Mesothelial cell of epicardium (in vitro differentiated cells): ENCODE measurements at regions not wholly inside any gene's neighbourhood (a gene's known extent, or its start where the extent isn't known, plus 50 kb on each side); places are given as distances from the start of the nearest gene placed in this dataset.
"Not testable (repeated sequence)": the region's sequence is repeated elsewhere in the genome, so short reads cannot be mapped to it uniquely, and the experiment has no call there.

Experiments used
- DNase-seq, 2 experiments: peaks; one replicate each; pipeline ENCODE4 v3.0.0; 2021; ENCODE audit warnings: low spot score in 2 of 2; ENCODE audit not compliant: unreplicated experiment in 2 of 2
- H3K27ac Mint-ChIP-seq: 2 replicates; pipeline ENCODE4 v1.8.0; 2021; ENCODE audit warnings: mixed read lengths
- H3K27me3 Mint-ChIP-seq: 2 replicates; pipeline ENCODE4 v1.8.0; 2021; ENCODE audit warnings: low read depth, mixed read lengths
- H3K36me3 Mint-ChIP-seq: 2 replicates; pipeline ENCODE4 v1.8.0; 2021; ENCODE audit warnings: mixed read lengths
- H3K4me1 Mint-ChIP-seq: 2 replicates; pipeline ENCODE4 v1.8.0; 2021; ENCODE audit warnings: mixed read lengths
- H3K4me3 Mint-ChIP-seq: 2 replicates; pipeline ENCODE4 v1.8.0; 2021; ENCODE audit warnings: mild to moderate bottlenecking, moderate library complexity, mixed read lengths
- H3K9me3 Mint-ChIP-seq: 2 replicates; pipeline ENCODE4 v1.8.0; 2021; ENCODE audit warnings: mixed read lengths
- TF ChIP-seq, protein P1 (sequence below): fragments of 200-600 bp; sonication (generic); IDR thresholded peaks from one replicate; pipeline ENCODE4 v1.5.0; 2021; ENCODE audit warnings: antibody characterized with exemption; ENCODE audit not compliant: unreplicated experiment

DNA sequence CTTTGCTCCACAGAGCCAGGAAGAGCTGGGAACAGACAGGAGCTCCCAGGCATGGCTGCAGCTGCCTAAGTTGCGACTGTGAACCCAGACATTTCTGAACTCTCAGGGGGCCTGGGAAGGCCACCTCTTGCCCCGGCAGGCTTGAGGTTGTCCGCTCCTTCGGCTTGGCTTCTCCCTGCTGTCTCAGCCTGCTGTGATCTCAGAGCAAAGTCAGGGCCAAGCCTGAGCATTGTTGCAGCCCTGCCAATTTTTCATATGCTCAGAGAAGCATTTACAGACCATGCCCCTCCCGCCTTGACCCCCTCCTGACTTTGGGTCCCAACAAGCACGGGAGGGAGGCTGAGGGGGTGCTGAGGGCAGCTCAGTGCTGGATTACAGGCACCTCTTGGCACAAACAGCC lies 1439.1 kb upstream of the FLRT2 start:
- DNase-seq = no peak
- peaks cover 42% of the 10 kb centered on the region for H3K4me1 Mint-ChIP-seq
- H3K27ac Mint-ChIP-seq = no peak overlapping the region

DNA sequence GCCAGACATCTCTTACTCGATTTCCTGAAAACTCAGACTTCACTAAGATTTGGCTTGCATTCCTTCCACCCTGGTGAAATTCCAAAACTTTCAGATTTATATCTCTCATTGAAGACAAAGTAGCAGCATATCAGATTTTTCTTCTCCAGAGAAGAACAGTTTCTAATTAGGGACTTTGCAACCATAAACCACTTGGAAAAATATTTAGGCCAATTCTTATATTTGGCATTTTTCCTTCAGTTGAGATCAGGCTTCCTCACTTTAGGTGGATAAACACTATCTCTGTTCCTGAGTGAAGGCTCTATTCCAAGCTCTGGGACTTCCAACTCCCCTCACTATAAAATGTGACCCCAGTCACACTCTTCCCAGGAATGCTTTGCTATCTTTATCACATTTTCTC lies 1434.3 kb upstream of the FLRT2 start:
- Mint-ChIP-seq H3K9me3 (no peaks in the 10 kb centered on the region), H3K27ac (peak overlapping the region; percentile 65), H3K27me3 (no peaks in the 10 kb centered on the region), H3K4me1 (peaks cover 29% of the 10 kb centered on the region), H3K36me3 (peaks cover 4% of the 10 kb centered on the region), H3K4me3 (no peak overlapping the region)
- no peak for DNase-seq
- TF ChIP-seq, protein P1, sequence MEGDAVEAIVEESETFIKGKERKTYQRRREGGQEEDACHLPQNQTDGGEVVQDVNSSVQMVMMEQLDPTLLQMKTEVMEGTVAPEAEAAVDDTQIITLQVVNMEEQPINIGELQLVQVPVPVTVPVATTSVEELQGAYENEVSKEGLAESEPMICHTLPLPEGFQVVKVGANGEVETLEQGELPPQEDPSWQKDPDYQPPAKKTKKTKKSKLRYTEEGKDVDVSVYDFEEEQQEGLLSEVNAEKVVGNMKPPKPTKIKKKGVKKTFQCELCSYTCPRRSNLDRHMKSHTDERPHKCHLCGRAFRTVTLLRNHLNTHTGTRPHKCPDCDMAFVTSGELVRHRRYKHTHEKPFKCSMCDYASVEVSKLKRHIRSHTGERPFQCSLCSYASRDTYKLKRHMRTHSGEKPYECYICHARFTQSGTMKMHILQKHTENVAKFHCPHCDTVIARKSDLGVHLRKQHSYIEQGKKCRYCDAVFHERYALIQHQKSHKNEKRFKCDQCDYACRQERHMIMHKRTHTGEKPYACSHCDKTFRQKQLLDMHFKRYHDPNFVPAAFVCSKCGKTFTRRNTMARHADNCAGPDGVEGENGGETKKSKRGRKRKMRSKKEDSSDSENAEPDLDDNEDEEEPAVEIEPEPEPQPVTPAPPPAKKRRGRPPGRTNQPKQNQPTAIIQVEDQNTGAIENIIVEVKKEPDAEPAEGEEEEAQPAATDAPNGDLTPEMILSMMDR = no peak

More for the DNA sequence above, 1439.1 kb upstream of the FLRT2 start:
- Mint-ChIP-seq H3K36me3 (no peaks in the 10 kb centered on the region), H3K9me3 (no peaks in the 10 kb centered on the region), H3K4me3 (no peak overlapping the region), H3K27me3 (no peaks in the 10 kb centered on the region)
- TF ChIP-seq, protein P1 = no peak

DNA sequence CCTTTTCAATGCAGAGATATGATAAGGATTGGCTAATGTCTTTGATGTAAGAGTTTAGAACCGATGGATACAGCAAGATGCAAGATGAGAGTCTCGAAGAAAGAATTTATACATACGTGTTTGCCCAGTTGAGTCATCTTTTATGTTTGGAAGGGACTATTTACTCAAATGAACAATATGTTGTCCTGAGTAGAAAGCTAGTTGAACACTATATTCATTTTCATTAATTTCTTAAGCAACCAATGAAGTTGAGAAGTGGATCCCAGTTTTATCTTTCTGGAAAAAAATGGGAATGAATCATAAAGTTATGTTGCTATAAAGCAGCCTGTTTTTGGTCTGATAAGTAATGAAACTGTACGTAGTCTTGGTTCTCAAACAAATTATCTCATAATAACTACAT lies 1431.7 kb upstream of the FLRT2 start:
- TF ChIP-seq, protein P1 = no peak
- Mint-ChIP-seq H3K4me1 (peaks cover 25% of the 10 kb centered on the region), H3K27ac (no peak overlapping the region), H3K36me3 (peaks cover 20% of the 10 kb centered on the region), H3K9me3 (peaks cover 19% of the 10 kb centered on the region), H3K27me3 (no peaks in the 10 kb centered on the region), H3K4me3 (no peak overlapping the region)
- no peak for DNase-seq

DNA sequence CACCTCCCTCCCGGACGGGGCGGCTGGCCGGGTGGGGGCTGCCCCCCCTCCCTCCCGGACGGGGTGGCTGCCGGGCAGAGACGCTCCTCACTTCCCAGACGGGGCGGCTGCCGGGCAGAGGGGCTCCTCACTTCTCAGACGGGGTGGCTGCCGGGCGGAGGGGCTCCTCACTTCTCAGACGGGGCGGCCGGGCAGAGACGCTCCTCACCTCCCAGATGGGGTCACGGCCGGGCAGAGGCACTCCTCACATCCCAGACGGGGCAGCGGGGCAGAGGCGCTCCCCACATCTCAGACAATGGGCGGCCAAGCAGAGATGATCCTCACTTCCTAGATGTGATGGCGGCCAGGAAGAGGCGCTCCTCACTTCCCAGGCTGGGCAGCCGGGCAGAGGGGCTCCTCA lies 1430.4 kb upstream of the FLRT2 start:
- H3K4me3 Mint-ChIP-seq, H3K27ac Mint-ChIP-seq, DNase-seq, H3K27me3 Mint-ChIP-seq: not testable (repeated sequence)
- Mint-ChIP-seq H3K9me3 (peaks cover 25% of the 10 kb centered on the region), H3K4me1 (peaks cover 23% of the 10 kb centered on the region), H3K36me3 (peaks cover 24% of the 10 kb centered on the region)

DNA sequence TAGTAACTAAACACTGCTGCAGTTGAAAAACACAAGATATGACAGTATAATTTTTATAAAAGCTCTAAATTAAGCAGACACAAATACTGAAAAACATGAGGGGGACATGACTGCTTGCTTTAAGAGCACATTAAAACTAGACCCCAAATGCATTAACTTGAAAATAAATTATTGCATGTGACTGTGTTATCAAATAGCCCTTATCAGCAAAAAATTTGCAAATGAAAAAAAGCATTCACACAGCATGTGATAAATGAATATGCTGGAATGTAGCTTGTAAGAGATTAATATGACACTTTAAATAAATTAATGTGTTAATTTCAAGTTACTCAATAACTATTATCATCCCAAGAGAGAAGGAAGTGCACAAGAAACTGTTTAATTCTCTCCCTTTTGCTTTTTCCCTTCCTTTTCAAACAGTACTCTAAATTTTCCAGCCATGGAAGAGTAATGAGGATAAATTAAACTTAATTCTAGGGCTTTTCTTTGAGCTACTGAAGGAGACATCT lies 1422.1 kb upstream of the FLRT2 start:
- DNase-seq = no peak
- Mint-ChIP-seq H3K27ac (no peak overlapping the region), H3K9me3 (peaks cover 30% of the 10 kb centered on the region), H3K27me3 (no peaks in the 10 kb centered on the region), H3K36me3 (peaks cover 5% of the 10 kb centered on the region), H3K4me3 (no peak overlapping the region), H3K4me1 (peaks cover 8% of the 10 kb centered on the region)
- TF ChIP-seq, protein P1 = no peak

DNA sequence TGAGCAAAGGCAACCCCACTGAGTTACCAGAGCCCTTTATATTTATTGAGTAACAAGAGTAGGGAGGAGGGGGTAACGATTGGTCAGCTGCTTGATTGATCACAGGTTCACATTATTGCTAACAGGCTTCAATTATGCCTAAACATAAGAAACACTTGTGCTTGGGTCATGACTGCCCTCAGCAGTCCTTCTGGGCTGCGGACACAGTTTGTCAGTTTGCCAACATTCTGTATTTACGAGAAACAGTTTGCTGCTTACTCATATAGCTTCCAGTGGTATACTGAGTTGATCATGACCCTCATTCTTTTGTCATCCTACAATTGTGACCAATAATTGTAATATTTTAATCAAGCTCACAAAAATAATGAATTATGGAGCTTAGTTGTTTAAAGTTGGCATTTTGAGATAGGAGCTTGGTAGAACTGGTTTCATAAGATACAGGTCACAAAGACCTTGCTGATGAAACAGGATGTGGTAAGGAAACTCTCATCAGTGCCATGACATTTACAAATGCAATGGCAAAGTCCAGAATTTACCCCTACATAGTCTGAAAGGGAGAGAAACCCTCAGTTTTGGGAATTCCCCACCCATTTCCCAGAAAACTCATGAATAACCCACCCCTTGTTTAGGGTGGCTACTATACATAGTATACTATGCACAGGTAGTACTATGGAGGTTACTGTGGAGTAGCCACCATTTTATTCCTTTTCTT lies 1421.0 kb upstream of the FLRT2 start:
- Mint-ChIP-seq H3K36me3 (peaks cover 6% of the 10 kb centered on the region), H3K9me3 (peaks cover 33% of the 10 kb centered on the region), H3K4me1 (peaks cover 8% of the 10 kb centered on the region), H3K27ac (no peak overlapping the region), H3K27me3 (no peaks in the 10 kb centered on the region), H3K4me3 (no peak overlapping the region)
- DNase-seq = no peak
- TF ChIP-seq, protein P1 = no peak
